NCI-H1694 treated with DMSO at 0.1 percent for 48 hours (cell line): ENCODE measurements at regions not wholly inside any gene's neighbourhood (a gene's known extent, or its start where the extent isn't known, plus 50 kb on each side); places are given as distances from the start of the nearest gene placed in this dataset.

Experiments
- DNase-seq: peaks from one replicate; lab custom pipeline; 2025; lab: John Stamatoyannopoulos, UW

GRCh38 chr12:16136219-16136988 is 141.1 kb downstream of the SLC15A5 start:
- DNase-seq, result no peak

- DNase-seq, result no peak
These were observed 142.2 kb downstream of the SLC15A5 start for GRCh38 chr12:16135323-16135722.

GRCh38 chr12:16130343-16130742 is 147.1 kb downstream of the SLC15A5 start:
- DNase-seq, result no peak

- no peak for DNase-seq
These were observed 155.5 kb downstream of the SLC15A5 start for GRCh38 chr12:16121953-16122352.

- DNase-seq, result no peak
These were observed 157.7 kb downstream of the SLC15A5 start for GRCh38 chr12:16119618-16120415.

- no peak for DNase-seq
These were observed 158.9 kb downstream of the SLC15A5 start for GRCh38 chr12:16118586-16118985.

- DNase-seq, result peak; percentile 7
These were observed 164.6 kb downstream of the SLC15A5 start for GRCh38 chr12:16112612-16113560.

GRCh38 chr12:16112130-16112529 is 165.4 kb downstream of the SLC15A5 start:
- DNase-seq, result no peak

GRCh38 chr12:16110596-16110995 is 166.9 kb downstream of the SLC15A5 start:
- DNase-seq, result no peak

GRCh38 chr12:16103851-16104250 is 173.6 kb downstream of the SLC15A5 start:
- DNase-seq, result no peak

- no peak for DNase-seq
These were observed 177.3 kb downstream of the SLC15A5 start for GRCh38 chr12:16100206-16100605.

GRCh38 chr12:16096273-16096849 is 181.1 kb downstream of the SLC15A5 start:
- no peak for DNase-seq

GRCh38 chr12:16095531-16096110 is 181.9 kb downstream of the SLC15A5 start:
- no peak for DNase-seq

GRCh38 chr12:16094437-16094836 is 183.0 kb downstream of the SLC15A5 start:
- DNase-seq, result no peak

GRCh38 chr12:16093825-16094224 is 182.7 kb downstream of the DERA start:
- DNase-seq, result no peak

- no peak for DNase-seq
These were observed 179.8 kb downstream of the DERA start for GRCh38 chr12:16090974-16091373.

- no peak for DNase-seq
These were observed 177.3 kb downstream of the DERA start for GRCh38 chr12:16088421-16088820.
